ENCODE measurements at regions not wholly inside any gene's neighbourhood (a gene's known extent, or its start where the extent isn't known, plus 50 kb on each side); places are given as distances from the start of the nearest gene placed in this dataset.

DNA sequence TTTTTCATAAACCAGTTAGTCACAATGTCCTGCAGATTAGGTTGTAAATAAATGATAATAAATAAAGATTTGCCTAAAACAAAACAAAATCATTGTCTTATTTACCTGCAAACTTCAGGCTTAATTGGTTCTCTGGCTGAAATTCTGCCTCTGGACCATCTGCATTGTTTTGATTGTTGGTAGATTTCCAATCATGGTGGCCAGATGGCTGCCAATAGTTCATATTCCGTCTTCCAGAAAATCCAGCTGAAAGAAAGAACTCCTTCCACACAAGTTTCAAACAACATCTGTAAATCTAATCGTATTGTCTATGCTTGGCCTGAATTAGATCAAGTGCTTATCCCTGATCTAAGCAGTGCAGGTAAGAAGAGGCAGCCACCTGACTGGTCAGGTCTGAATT, 771.1 kb upstream of the ZEB2 start:
- TF ChIP-seq ZNF565 (CRISPR knock-in tag; conservative IDR thresholded peaks at IDR 0.05; ENCODE audit: low read depth) (no peak), RARB (CRISPR knock-in tag; IDR thresholded peaks at IDR 0.05) (no peak), ZC3H10 (CRISPR knock-in tag; IDR thresholded peaks at IDR 0.05) (no peak), ISL1 (CRISPR knock-in tag; IDR thresholded peaks at IDR 0.05) (no peak), ARNTL (CRISPR knock-in tag; IDR thresholded peaks at IDR 0.05; ENCODE audit: borderline replicate concordance, low read depth) (no peak), ZFP30 (CRISPR knock-in tag; IDR thresholded peaks at IDR 0.05) (no peak), TOX (CRISPR knock-in tag; IDR thresholded peaks at IDR 0.05; ENCODE audit: borderline replicate concordance) (no peak), SNAI2 (CRISPR knock-in tag; IDR thresholded peaks at IDR 0.05) (no peak), ZFP3 (CRISPR knock-in tag; IDR thresholded peaks at IDR 0.05) (no peak)
- TF ChIP-seq, protein P1, sequence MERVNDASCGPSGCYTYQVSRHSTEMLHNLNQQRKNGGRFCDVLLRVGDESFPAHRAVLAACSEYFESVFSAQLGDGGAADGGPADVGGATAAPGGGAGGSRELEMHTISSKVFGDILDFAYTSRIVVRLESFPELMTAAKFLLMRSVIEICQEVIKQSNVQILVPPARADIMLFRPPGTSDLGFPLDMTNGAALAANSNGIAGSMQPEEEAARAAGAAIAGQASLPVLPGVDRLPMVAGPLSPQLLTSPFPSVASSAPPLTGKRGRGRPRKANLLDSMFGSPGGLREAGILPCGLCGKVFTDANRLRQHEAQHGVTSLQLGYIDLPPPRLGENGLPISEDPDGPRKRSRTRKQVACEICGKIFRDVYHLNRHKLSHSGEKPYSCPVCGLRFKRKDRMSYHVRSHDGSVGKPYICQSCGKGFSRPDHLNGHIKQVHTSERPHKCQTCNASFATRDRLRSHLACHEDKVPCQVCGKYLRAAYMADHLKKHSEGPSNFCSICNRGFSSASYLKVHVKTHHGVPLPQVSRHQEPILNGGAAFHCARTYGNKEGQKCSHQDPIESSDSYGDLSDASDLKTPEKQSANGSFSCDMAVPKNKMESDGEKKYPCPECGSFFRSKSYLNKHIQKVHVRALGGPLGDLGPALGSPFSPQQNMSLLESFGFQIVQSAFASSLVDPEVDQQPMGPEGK (CRISPR knock-in tag; IDR thresholded peaks at IDR 0.05; ENCODE audit: borderline replicate concordance), result no peak
- TF ChIP-seq, protein P2, sequence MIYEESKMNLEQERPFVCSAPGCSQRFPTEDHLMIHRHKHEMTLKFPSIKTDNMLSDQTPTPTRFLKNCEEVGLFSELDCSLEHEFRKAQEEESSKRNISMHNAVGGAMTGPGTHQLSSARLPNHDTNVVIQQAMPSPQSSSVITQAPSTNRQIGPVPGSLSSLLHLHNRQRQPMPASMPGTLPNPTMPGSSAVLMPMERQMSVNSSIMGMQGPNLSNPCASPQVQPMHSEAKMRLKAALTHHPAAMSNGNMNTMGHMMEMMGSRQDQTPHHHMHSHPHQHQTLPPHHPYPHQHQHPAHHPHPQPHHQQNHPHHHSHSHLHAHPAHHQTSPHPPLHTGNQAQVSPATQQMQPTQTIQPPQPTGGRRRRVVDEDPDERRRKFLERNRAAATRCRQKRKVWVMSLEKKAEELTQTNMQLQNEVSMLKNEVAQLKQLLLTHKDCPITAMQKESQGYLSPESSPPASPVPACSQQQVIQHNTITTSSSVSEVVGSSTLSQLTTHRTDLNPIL (CRISPR knock-in tag; IDR thresholded peaks at IDR 0.05; ENCODE audit: low read depth), result no peak
